GM23248 (cell line): ENCODE measurements at regions not wholly inside any gene's neighbourhood (a gene's known extent, or its start where the extent isn't known, plus 50 kb on each side); places are given as distances from the start of the nearest gene placed in this dataset.

Experiments
- DNase-seq: peaks from one replicate; pipeline ENCODE4 v3.0.0-alpha.2; 2015
- H2AFZ ChIP-seq: fragments of 200-600 bp; sonication (generic); 2 replicates; pipeline ENCODE4 v1.6.1; 2016; ENCODE audit warnings: antibody characterized with exemption
- H3F3A ChIP-seq: fragments of 200-600 bp; sonication (generic); 2 replicates; pipeline ENCODE4 v1.6.1; 2016; ENCODE audit warnings: mild to moderate bottlenecking, antibody characterized with exemption, mixed run types; ENCODE audit not compliant: insufficient read depth
- H3K27ac ChIP-seq: fragments of 200-600 bp; sonication (generic); 2 replicates; pipeline ENCODE4 v1.5.1; 2016; ENCODE audit warnings: mild to moderate bottlenecking
- H3K27me3 ChIP-seq: fragments of 200-600 bp; sonication (generic); replicated peaks from 2 replicates; pipeline ENCODE4 v1.6.1; 2016; ENCODE audit warnings: mild to moderate bottlenecking; ENCODE audit not compliant: insufficient read depth
- H3K36me3 ChIP-seq: fragments of 200-600 bp; sonication (generic); 2 replicates; pipeline ENCODE4 v1.6.1; 2016; ENCODE audit warnings: low read depth, mild to moderate bottlenecking
- H3K4me1 ChIP-seq: fragments of 200-600 bp; sonication (generic); 2 replicates; pipeline ENCODE4 v1.6.1; 2016; ENCODE audit warnings: mild to moderate bottlenecking; ENCODE audit not compliant: insufficient read depth
- H3K4me2 ChIP-seq: fragments of 200-600 bp; sonication (generic); one replicate; pipeline ENCODE4 v1.6.1; 2016; ENCODE audit warnings: mild to moderate bottlenecking; ENCODE audit not compliant: unreplicated experiment
- H3K4me3 ChIP-seq: fragments of 200-600 bp; sonication (generic); 2 replicates; pipeline ENCODE4 v1.5.1; 2016; ENCODE audit warnings: mild to moderate bottlenecking
- H3K79me2 ChIP-seq: fragments of 200-600 bp; sonication (generic); 2 replicates; pipeline ENCODE4 v1.6.1; 2016; ENCODE audit warnings: mild to moderate bottlenecking; ENCODE audit not compliant: insufficient read depth
- H3K9ac ChIP-seq: fragments of 200-600 bp; sonication (generic); 2 replicates; pipeline ENCODE4 v1.6.1; 2016; ENCODE audit warnings: mild to moderate bottlenecking
- H3K9me2 ChIP-seq: fragments of 200-600 bp; sonication (generic); 2 replicates; pipeline ENCODE4 v1.6.1; 2016; ENCODE audit warnings: mixed run types, mild to moderate bottlenecking, moderate library complexity; ENCODE audit not compliant: insufficient read depth
- H3K9me3 ChIP-seq: fragments of 200-600 bp; sonication (generic); one replicate; pipeline ENCODE4 v1.6.1; 2017; ENCODE audit warnings: low read depth
- H4K20me1 ChIP-seq: fragments of 200-600 bp; sonication (generic); 2 replicates; pipeline ENCODE4 v1.6.0; 2016; ENCODE audit not compliant: insufficient read depth
- EZH2 ChIP-seq: fragments of 200-600 bp; sonication (generic); IDR thresholded peaks from 2 replicates; pipeline ENCODE4 v1.6.1; 2018; ENCODE audit warnings: antibody characterized with exemption, mild to moderate bottlenecking; ENCODE audit not compliant: insufficient read depth, poor library complexity, severe bottlenecking
- EZH2phosphoT487 ChIP-seq: fragments of 200-600 bp; sonication (generic); IDR thresholded peaks from 2 replicates; pipeline ENCODE4 v1.6.1; 2018; ENCODE audit warnings: antibody characterized with exemption, moderate library complexity, mild to moderate bottlenecking, low read depth; ENCODE audit not compliant: insufficient read depth
- WGBS, 2 experiments: methylation state at CpG; one replicate each; pipeline ENCODE4 v1.1.6; 2015 to 2017; ENCODE audit warnings: low lambda C conversion rate in 2 of 2, low coverage in 1 of 2; ENCODE audit errors: missing lambda C conversion rate in 2 of 2; 5-methylcytosine and 5-hydroxymethylcytosine counted together
- in situ Hi-C: fragments of 300-500 bp; cut with MboI; formaldehyde crosslinking; loops from 2 replicates; pipeline ENCODE4 v1.15.0; 2020

DNA sequence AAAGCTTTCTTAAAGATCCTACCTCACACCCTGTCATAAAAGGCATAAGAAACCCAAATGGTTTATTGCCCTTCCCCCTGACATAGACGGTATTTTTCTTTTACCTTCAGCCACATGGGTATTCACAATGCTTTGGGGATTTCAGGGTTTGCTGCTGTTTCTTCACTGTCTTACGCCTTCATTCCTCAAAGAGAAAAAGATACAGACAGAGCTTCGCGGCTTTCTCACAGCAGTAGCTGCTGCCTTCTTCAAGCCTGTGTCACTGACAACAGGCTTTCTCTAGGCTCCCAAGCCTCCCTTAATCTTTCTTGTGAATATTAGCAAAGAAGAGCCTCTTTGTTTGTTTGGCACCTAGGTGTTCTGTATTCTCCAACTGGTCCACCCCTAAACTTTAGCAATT, 197.4 kb upstream of the ARID2 start:
- DNase-seq = no peak

DNA sequence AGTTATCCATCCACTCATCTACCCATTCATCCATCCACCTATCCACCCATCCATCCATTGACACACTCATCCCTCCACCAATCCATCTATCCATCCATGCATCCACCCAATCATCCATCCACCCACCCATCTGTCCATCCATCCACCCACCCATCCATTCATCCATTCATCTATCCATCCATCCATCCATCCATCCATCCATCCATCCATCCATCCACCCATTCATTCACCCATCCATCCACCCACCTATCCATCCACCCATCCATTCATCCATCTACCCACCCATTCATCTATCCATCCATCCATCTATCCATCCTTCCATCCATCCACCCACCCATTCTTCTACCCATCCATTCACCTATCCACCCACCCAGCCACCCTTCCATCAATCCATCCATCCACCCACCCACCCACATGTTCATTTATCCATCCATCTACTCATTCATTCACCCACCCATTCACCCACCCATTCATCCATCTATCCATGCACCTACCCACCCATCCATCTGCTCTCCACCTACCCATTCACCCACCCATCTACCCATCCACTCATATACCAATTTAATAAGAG, 193.8 kb upstream of the ARID2 start:
- Histone ChIP-seq H3F3A (no peaks in the 10 kb centered on the region), H2AFZ (no peak overlapping the region), H3K27ac (no peak overlapping the region), H3K9me2 (no peaks in the 10 kb centered on the region), H3K4me1 (no peaks in the 10 kb centered on the region), H3K79me2 (no peaks in the 10 kb centered on the region), H3K4me2 (no peak overlapping the region), H4K20me1 (no peaks in the 10 kb centered on the region), H3K9ac (no peak overlapping the region), H3K9me3 (no peaks in the 10 kb centered on the region), H3K4me3 (no peak overlapping the region), H3K27me3 (no peaks in the 10 kb centered on the region), H3K36me3 (no peaks in the 10 kb centered on the region)
- DNase-seq = no peak
- TF ChIP-seq EZH2phosphoT487 (no peak), EZH2 (no peak)
- in situ Hi-C loops = no loop called here

More for the DNA sequence above, 197.4 kb upstream of the ARID2 start:
- H3K9me2 ChIP-seq = no peaks in the 10 kb centered on the region
- H3K79me2 ChIP-seq = no peaks in the 10 kb centered on the region
- 74 to 82% methylated on average over 4 of the region's 4 CpGs for WGBS, 2 experiments
- no peak overlapping the region for H3K4me2 ChIP-seq
- no peak overlapping the region for H3K9ac ChIP-seq
- no peaks in the 10 kb centered on the region for H3K36me3 ChIP-seq
- no peak overlapping the region for H2AFZ ChIP-seq
- H3K27ac ChIP-seq = no peak overlapping the region
- H3K27me3 ChIP-seq = no peaks in the 10 kb centered on the region
- no peaks in the 10 kb centered on the region for H3F3A ChIP-seq
- H3K4me1 ChIP-seq = no peaks in the 10 kb centered on the region
- no peaks in the 10 kb centered on the region for H4K20me1 ChIP-seq
- H3K9me3 ChIP-seq = no peaks in the 10 kb centered on the region
- H3K4me3 ChIP-seq = no peak overlapping the region
- in situ Hi-C loops = no loop called here
- TF ChIP-seq EZH2 (no peak), EZH2phosphoT487 (no peak)

DNA sequence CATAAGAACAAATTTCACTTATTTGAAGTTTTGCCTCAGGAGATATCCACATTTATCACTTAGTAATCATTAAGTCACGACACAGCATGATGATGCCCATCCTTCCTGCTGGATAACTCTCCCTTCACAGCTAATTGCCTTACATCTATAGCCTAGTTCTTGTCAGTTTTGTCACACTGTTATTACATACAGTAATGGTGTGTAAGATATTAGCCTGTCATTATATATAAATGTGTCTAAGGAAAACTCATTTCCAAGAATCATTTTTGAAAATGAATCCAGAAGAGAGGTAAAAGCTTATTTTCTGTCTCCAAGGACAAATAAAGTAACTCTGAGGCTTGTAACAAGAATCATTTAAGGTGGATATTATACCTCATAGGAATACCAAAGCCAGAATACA, 193.2 kb upstream of the ARID2 start:
- H3K9me3 ChIP-seq = no peaks in the 10 kb centered on the region
- H3K79me2 ChIP-seq = no peaks in the 10 kb centered on the region
- WGBS, 2 experiments = 39 to 44% methylated on average over 1 of the region's 1 CpG
- TF ChIP-seq EZH2 = no peak
- TF ChIP-seq EZH2phosphoT487 = no peak
- no peak overlapping the region for H3K27ac ChIP-seq
- H3K9ac ChIP-seq = no peak overlapping the region
- DNase-seq = no peak
- no peaks in the 10 kb centered on the region for H3K27me3 ChIP-seq
- no peaks in the 10 kb centered on the region for H3K4me1 ChIP-seq
- H4K20me1 ChIP-seq = no peaks in the 10 kb centered on the region
- in situ Hi-C loops = no loop called here
- H3K9me2 ChIP-seq = no peaks in the 10 kb centered on the region
- H3K36me3 ChIP-seq = no peaks in the 10 kb centered on the region
- H3K4me2 ChIP-seq = no peak overlapping the region
- H3K4me3 ChIP-seq = no peak overlapping the region
- H3F3A ChIP-seq = no peaks in the 10 kb centered on the region
- H2AFZ ChIP-seq = no peak overlapping the region

DNA sequence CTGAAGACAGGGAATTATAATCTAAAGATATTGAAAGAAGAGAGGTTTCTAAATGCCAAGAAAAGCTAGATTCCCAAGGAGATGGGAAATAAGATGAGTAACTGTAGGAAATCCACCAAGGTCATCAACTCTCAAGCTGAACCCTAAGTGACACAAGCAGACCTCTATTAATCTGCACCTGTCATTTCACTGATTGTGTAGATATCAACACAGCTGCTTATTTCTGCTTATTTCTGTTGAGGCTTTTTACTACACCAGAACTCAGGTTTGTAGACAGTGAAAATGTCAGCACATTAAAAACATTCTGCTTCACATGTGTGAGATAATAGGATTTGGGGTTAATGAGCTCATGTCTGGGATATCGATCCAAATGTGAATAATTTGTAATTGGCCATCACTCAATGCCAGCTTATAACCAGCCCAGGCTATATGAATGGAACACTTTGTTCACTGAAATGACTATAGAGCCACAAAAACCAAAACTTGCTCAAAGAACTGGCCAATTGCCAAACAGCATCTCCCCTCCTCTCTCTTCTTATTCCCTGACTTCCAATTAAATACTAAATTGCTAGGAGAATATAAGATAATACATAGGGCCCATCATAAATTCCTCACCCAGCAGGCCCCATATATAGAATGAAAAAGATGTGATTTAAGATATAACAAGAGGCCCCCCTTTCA, 188.7 kb upstream of the ARID2 start:
- H3K4me3 ChIP-seq = no peak overlapping the region
- no peak overlapping the region for H2AFZ ChIP-seq
- WGBS, 2 experiments = 54 to 55% methylated on average over 1 of the region's 1 CpG
- no peaks in the 10 kb centered on the region for H3K9me3 ChIP-seq
- TF ChIP-seq EZH2phosphoT487 (no peak), EZH2 (no peak)
- H3K4me1 ChIP-seq = 0 out of 2 replicates have a peak, but pooled peaks cover 3% of the 10 kb centered on the region
- in situ Hi-C loops = no loop called here
- no peak overlapping the region for H3K27ac ChIP-seq
- no peaks in the 10 kb centered on the region for H4K20me1 ChIP-seq
- no peak overlapping the region for H3K9ac ChIP-seq
- H3F3A ChIP-seq = no peaks in the 10 kb centered on the region
- H3K27me3 ChIP-seq = no peaks in the 10 kb centered on the region
- no peaks in the 10 kb centered on the region for H3K9me2 ChIP-seq
- H3K36me3 ChIP-seq = no peaks in the 10 kb centered on the region
- H3K4me2 ChIP-seq = no peak overlapping the region
- no peak for DNase-seq
- no peaks in the 10 kb centered on the region for H3K79me2 ChIP-seq

DNA sequence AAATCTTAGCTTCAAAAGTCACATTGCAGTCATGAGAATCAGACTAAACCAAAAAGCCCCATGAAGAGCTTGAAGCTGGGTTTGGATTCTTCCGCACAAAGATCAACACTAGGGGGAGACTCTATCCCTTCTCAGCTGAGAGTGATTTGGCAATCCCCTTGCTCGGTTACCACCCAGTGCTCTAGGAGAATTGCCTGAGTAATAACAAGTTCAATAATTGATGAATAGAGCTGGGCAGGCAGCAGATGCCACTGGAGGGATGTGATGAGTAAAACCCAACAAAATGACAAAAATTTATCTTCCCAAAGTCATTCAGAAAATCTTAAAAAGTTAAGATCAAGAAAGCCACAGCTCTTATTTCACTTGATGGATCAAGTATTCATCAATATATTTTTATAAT, 185.6 kb upstream of the ARID2 start:
- in situ Hi-C loops = no loop called here
- Histone ChIP-seq H3K27me3 (no peaks in the 10 kb centered on the region), H3K9me2 (no peaks in the 10 kb centered on the region), H2AFZ (peak overlapping the region; percentile 64), H3F3A (no peaks in the 10 kb centered on the region), H4K20me1 (no peaks in the 10 kb centered on the region), H3K9me3 (no peaks in the 10 kb centered on the region), H3K4me3 (no peak overlapping the region), H3K4me1 (0 out of 2 replicates have a peak, but pooled peaks cover 3% of the 10 kb centered on the region), H3K27ac (no peak overlapping the region), H3K4me2 (no peak overlapping the region), H3K9ac (no peak overlapping the region), H3K36me3 (no peaks in the 10 kb centered on the region), H3K79me2 (no peaks in the 10 kb centered on the region)
- peak; percentile 84 for DNase-seq
- WGBS, 2 experiments = 0 to 1% methylated on average over 2 of the region's 2 CpGs
- TF ChIP-seq EZH2phosphoT487 (no peak), EZH2 (no peak)
